ENCODE measurements at regions not wholly inside any gene's neighbourhood (a gene's known extent, or its start where the extent isn't known, plus 50 kb on each side); places are given as distances from the start of the nearest gene placed in this dataset.

DNA sequence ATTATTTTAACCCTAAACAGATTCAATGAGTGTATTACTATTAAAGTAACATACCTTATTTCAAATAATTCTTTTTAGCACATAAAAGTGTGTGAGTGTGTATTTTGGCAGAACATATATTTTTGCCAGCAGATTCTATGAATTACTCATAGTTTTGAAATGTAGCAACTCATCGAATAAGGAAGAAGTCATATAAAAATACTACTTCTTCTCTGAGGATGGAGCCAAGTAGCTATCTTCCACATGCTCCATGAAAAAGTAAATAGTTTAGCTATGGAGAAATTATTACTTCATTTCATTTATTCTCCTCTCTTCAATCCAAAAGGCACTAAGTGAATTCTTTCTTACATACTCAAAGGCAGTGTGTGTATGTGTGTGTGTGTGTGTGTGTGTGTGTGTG is 1090.4 kb upstream of the CDH6 start:
- DNase-seq: no peak
- H3K4me1 ChIP-seq: no peaks in the 10 kb centered on the region
- no peaks in the 10 kb centered on the region for H3K36me3 ChIP-seq
- no peak overlapping the region for H3K27ac ChIP-seq
- TF ChIP-seq POLR2AphosphoS5 (IDR thresholded peaks at IDR 0.05) (no peak), EP300 (IDR thresholded peaks at IDR 0.05; ENCODE audit: low read depth) (no peak)
- no peaks in the 10 kb centered on the region for H3K9me3 ChIP-seq
- in situ Hi-C loops (cut with MboI; ENCODE audit: low pct_ligation_motif_present in 1 of 4, low pct_unique_long_range_greater_than_20kb in 1 of 4, low sequenced_read_pairs in 3 of 4): no loop called here
- no peak overlapping the region for H3K4me3 ChIP-seq
- 78 to 85% methylated on average over 1 of the region's 1 CpG for whole genome bisulfite sequencing, 2 donors (ENCODE audit: low coverage in 1 of 2)
- intact Hi-C loops (cut with DNase I; ENCODE audit: low total_unique reads): no loop called here
- no peaks in the 10 kb centered on the region for H3K27me3 ChIP-seq

DNA sequence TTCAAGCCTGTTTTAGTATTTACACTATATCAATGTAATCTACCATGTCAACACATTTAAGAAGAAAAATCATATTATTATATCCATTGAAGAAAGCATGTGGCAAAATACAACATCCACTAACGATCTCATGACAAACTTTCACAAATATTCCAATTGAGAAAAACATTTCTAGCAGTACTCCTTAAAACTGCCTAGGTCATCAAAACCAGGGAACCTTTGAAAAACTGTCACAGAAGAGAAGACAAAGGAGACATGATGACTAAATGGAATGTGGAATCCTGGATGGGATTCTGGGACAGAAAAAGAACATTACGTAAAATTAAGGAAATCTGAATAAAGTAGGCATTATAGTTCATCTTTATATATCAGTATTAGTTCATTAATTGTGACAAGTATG is 1091.3 kb upstream of the CDH6 start:
- in situ Hi-C loops (cut with MboI; ENCODE audit: low pct_ligation_motif_present in 1 of 4, low pct_unique_long_range_greater_than_20kb in 1 of 4, low sequenced_read_pairs in 3 of 4): no loop called here
- Histone ChIP-seq H3K27me3 (no peaks in the 10 kb centered on the region), H3K36me3 (no peaks in the 10 kb centered on the region), H3K4me3 (no peak overlapping the region), H3K4me1 (no peaks in the 10 kb centered on the region), H3K9me3 (peaks cover 0 to 5% of the 10 kb centered on the region in 2 donors), H3K27ac (no peak overlapping the region)
- TF ChIP-seq EP300 (IDR thresholded peaks at IDR 0.05; ENCODE audit: low read depth) (no peak), POLR2AphosphoS5 (IDR thresholded peaks at IDR 0.05) (no peak), POLR2A (IDR thresholded peaks at IDR 0.05) (no peak)
- TF ChIP-seq, protein P1, sequence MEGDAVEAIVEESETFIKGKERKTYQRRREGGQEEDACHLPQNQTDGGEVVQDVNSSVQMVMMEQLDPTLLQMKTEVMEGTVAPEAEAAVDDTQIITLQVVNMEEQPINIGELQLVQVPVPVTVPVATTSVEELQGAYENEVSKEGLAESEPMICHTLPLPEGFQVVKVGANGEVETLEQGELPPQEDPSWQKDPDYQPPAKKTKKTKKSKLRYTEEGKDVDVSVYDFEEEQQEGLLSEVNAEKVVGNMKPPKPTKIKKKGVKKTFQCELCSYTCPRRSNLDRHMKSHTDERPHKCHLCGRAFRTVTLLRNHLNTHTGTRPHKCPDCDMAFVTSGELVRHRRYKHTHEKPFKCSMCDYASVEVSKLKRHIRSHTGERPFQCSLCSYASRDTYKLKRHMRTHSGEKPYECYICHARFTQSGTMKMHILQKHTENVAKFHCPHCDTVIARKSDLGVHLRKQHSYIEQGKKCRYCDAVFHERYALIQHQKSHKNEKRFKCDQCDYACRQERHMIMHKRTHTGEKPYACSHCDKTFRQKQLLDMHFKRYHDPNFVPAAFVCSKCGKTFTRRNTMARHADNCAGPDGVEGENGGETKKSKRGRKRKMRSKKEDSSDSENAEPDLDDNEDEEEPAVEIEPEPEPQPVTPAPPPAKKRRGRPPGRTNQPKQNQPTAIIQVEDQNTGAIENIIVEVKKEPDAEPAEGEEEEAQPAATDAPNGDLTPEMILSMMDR (IDR thresholded peaks at IDR 0.05): no peak
- no peak for DNase-seq
- intact Hi-C loops (cut with DNase I; ENCODE audit: low total_unique reads): no loop called here
- WGBS, 2 donors (ENCODE audit: low coverage in 1 of 2): 79 to 85% methylated on average over 2 of the region's 2 CpGs

DNA sequence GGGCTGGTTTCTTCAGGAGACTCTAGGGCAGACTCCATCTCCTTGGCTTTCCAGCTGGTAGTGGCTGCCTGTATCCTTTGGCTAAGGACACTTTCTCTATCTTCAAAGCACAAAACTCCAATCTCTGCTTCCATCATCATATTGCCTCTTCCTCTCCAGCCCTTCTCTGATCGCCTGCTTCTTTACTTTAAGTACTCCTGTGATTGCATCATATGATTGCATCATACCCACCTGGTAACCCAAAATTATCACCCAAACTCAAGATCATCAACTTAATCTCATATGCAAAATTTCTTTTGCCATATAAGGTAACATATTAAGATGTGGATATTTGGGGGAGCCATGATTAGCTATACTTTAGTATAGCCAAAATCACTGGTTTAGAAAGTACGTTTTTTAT is 1092.6 kb upstream of the CDH6 start:
- no peak for TF ChIP-seq EP300 (IDR thresholded peaks at IDR 0.05; ENCODE audit: low read depth)
- no peak for TF ChIP-seq POLR2A (IDR thresholded peaks at IDR 0.05)
- in situ Hi-C loops (cut with MboI; ENCODE audit: low pct_ligation_motif_present in 1 of 4, low pct_unique_long_range_greater_than_20kb in 1 of 4, low sequenced_read_pairs in 3 of 4): no loop called here
- 68 to 71% methylated on average over 2 of the region's 2 CpGs for WGBS, 2 donors (ENCODE audit: low coverage in 1 of 2)

DNA sequence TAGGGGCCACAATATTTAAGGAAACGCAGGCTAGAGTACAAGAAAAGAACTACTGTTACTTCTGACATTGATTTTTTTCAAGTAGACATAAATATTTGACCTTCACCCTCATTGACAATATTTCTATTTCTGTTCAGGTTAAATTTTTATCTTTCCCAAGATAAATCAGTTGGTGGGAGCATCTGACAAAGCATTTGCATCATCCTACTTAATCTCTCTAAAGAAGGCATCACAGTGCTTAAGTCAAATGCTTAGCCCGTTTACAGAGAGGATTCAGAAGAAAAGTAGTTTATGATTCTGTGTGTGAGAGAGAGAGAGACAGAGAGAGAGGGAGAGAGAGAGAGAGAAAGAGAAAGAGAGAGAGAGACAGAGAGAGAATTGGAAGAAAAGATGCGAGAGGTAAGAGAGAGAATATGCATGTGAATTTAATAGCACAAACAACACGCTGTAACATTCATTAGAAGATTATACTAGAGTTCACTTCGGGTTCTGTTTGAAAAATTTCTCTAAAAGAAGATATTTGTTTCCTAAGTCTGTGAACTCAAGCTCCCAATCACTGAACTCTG is 1093.3 kb upstream of the CDH6 start:
- WGBS, 2 donors (ENCODE audit: low coverage in 1 of 2): 48 to 58% methylated on average over 4 of the region's 5 CpGs
- DNase-seq: no peak
- no peaks in the 10 kb centered on the region for H3K4me1 ChIP-seq
- no peaks in the 10 kb centered on the region for H3K36me3 ChIP-seq
- in situ Hi-C loops (cut with MboI; ENCODE audit: low pct_ligation_motif_present in 1 of 4, low pct_unique_long_range_greater_than_20kb in 1 of 4, low sequenced_read_pairs in 3 of 4): no loop called here
- TF ChIP-seq POLR2A (IDR thresholded peaks at IDR 0.05): no peak
- TF ChIP-seq, protein P1 (IDR thresholded peaks at IDR 0.05): no peak
- no peak overlapping the region for H3K4me3 ChIP-seq
- intact Hi-C loops (cut with DNase I; ENCODE audit: low total_unique reads): no loop called here
- H3K27ac ChIP-seq: no peak overlapping the region
- no peaks in the 10 kb centered on the region for H3K27me3 ChIP-seq
- peaks cover 0 to 5% of the 10 kb centered on the region in 2 donors for H3K9me3 ChIP-seq

More for the DNA sequence above, 1092.6 kb upstream of the CDH6 start:
- H3K4me3 ChIP-seq: no peak overlapping the region
- H3K36me3 ChIP-seq: no peaks in the 10 kb centered on the region
- no peak for DNase-seq
- H3K27ac ChIP-seq: no peak overlapping the region
- intact Hi-C loops (cut with DNase I; ENCODE audit: low total_unique reads): no loop called here
- H3K4me1 ChIP-seq: no peaks in the 10 kb centered on the region
- no peaks in the 10 kb centered on the region for H3K27me3 ChIP-seq
- H3K9me3 ChIP-seq: peaks cover 0 to 5% of the 10 kb centered on the region in 2 donors

DNA sequence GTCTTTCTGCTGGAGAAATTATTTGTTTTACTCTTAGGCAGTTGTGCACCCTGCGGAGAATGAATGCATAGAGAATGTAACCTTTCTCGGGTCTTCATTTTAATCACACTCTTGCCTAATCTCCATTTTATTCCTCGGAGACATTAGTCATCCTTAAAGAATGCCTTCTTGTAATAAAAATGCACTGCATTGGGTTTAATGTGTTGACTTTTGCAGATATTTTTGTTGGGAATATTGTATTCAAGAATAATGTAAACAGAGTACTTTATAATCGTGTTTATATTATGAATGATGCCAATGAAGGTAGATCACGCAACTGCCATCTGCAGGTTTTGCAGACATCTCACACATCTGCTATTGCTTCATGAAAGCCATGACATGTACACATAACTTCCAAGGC is 1093.9 kb upstream of the CDH6 start:
- Histone ChIP-seq H3K9me3 (peaks cover 0 to 5% of the 10 kb centered on the region in 2 donors), H3K4me1 (no peaks in the 10 kb centered on the region), H3K36me3 (no peaks in the 10 kb centered on the region), H3K4me3 (no peak overlapping the region), H3K27me3 (no peaks in the 10 kb centered on the region), H3K27ac (no peak overlapping the region)
- DNase-seq: no peak
- in situ Hi-C loops (cut with MboI; ENCODE audit: low pct_ligation_motif_present in 1 of 4, low pct_unique_long_range_greater_than_20kb in 1 of 4, low sequenced_read_pairs in 3 of 4): no loop called here
- 66 to 68% methylated on average over 5 of the region's 5 CpGs for WGBS, 2 donors (ENCODE audit: low coverage in 1 of 2)
- intact Hi-C loops (cut with DNase I; ENCODE audit: low total_unique reads): no loop called here
- no peak for TF ChIP-seq EP300 (IDR thresholded peaks at IDR 0.05; ENCODE audit: low read depth)
- TF ChIP-seq POLR2A (IDR thresholded peaks at IDR 0.05): no peak
- TF ChIP-seq, protein P1 (IDR thresholded peaks at IDR 0.05): no peak
- TF ChIP-seq POLR2AphosphoS5 (IDR thresholded peaks at IDR 0.05): no peak
